Neural progenitor cell (in vitro differentiated cells): ENCODE measurements at regions not wholly inside any gene's neighbourhood (a gene's known extent, or its start where the extent isn't known, plus 50 kb on each side); places are given as distances from the start of the nearest gene placed in this dataset.

Source experiments
- EZH2 ChIP-seq: fragments of 200-600 bp; sonication (generic); IDR thresholded peaks from 2 replicates; pipeline ENCODE4 v1.6.1; 2017; ENCODE audit warnings: antibody characterized with exemption, mild to moderate bottlenecking, moderate library complexity
- EZH2phosphoT487 ChIP-seq: fragments of 200-600 bp; sonication (generic); IDR thresholded peaks from 2 replicates; pipeline ENCODE4 v1.6.1; 2017; ENCODE audit warnings: antibody characterized with exemption
- TF ChIP-seq, protein P1 (sequence below): fragments of 200-600 bp; sonication (generic); IDR thresholded peaks from 2 replicates; pipeline ENCODE4 v1.5.1; 2017; ENCODE audit warnings: antibody characterized with exemption, mild to moderate bottlenecking

DNA sequence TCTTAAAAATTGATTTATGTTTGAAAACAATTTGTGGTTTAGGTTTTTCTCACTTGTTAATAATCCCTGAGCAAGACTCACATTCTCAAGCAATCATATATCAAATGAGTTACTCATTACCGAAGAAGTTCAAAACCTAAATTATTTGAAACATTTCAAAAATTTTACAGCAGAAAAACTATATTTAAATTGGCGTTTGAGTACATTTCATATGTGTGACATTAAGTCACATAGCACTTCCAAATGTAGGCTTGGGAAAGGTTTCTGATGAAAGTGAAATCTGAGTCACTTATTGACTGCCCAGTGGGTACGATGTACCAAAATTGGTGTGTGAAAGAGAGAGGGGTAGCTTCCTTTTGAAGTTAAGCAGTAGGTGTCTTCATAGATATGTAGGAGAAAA is 411.4 kb upstream of the SGCD start:
- TF ChIP-seq, protein P1, sequence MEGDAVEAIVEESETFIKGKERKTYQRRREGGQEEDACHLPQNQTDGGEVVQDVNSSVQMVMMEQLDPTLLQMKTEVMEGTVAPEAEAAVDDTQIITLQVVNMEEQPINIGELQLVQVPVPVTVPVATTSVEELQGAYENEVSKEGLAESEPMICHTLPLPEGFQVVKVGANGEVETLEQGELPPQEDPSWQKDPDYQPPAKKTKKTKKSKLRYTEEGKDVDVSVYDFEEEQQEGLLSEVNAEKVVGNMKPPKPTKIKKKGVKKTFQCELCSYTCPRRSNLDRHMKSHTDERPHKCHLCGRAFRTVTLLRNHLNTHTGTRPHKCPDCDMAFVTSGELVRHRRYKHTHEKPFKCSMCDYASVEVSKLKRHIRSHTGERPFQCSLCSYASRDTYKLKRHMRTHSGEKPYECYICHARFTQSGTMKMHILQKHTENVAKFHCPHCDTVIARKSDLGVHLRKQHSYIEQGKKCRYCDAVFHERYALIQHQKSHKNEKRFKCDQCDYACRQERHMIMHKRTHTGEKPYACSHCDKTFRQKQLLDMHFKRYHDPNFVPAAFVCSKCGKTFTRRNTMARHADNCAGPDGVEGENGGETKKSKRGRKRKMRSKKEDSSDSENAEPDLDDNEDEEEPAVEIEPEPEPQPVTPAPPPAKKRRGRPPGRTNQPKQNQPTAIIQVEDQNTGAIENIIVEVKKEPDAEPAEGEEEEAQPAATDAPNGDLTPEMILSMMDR = no peak
- no peak for TF ChIP-seq EZH2
- no peak for TF ChIP-seq EZH2phosphoT487
